Activated CD4-positive, alpha-beta T cell treated with anti-CD3 and anti-CD28 coated beads, Interleukin-2, amount 10 ng/mL, durations not matched to agents 7 days and 5 days (primary cell): ENCODE measurements at regions not wholly inside any gene's neighbourhood (a gene's known extent, or its start where the extent isn't known, plus 50 kb on each side); places are given as distances from the start of the nearest gene placed in this dataset.
A peak's percentile ranks its signal among the peaks of the same experiment; 100 is the strongest.
"Not testable (repeated sequence)": the region's sequence is repeated elsewhere in the genome, so short reads cannot be mapped to it uniquely, and the experiment has no call there.

Experiments used
- CTCF ChIA-PET: fragments of 350-600 bp; sonication (Branson Sonifier 250); formaldehyde crosslinking; loops from one replicate; lab custom pipeline; 2021; ENCODE audit warnings: antibody characterized with exemption; lab: Charles Lee
- POLR2A ChIA-PET: fragments of 350-600 bp; sonication (Branson Sonifier 250); formaldehyde crosslinking; loops from one replicate; lab custom pipeline; 2021; ENCODE audit warnings: antibody characterized with exemption; lab: Charles Lee
- DNase-seq: peaks from one replicate; pipeline ENCODE4 v3.0.0-alpha.2; 2020
- H3K27ac Mint-ChIP-seq: one replicate; pipeline ENCODE4 v1.8.0; 2021; ENCODE audit warnings: mild to moderate bottlenecking, moderate library complexity, mixed read lengths
- H3K27me3 Mint-ChIP-seq: one replicate; pipeline ENCODE4 v1.8.0; 2021; ENCODE audit warnings: mixed read lengths
- H3K36me3 Mint-ChIP-seq: one replicate; pipeline ENCODE4 v1.8.0; 2021; ENCODE audit warnings: low read depth, mixed read lengths
- H3K4me1 Mint-ChIP-seq: one replicate; pipeline ENCODE4 v1.8.0; 2021; ENCODE audit warnings: mixed read lengths
- H3K4me3 Mint-ChIP-seq: one replicate; pipeline ENCODE4 v1.8.0; 2021; ENCODE audit warnings: mild to moderate bottlenecking, moderate library complexity, mixed read lengths
- H3K9me3 Mint-ChIP-seq: one replicate; pipeline ENCODE4 v1.8.0; 2021; ENCODE audit warnings: mixed read lengths

DNA sequence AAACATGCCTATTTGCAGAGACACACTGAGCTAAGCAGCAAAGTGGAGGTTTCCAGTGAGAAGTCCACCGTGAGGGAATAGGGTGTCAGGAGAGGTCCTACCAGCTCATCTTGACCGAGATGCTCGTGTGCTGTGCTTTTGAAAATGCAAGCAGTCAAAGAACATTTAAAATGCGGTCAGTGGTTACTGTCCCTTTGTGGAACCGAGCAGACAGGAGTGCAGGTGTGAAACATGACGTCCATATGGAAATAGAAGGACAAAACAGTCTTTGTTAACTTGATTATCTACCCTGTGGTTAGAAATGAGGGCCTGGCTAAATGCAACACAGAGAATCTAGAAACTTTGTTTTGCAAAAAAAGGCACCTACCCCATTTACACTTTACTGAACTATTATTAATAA, 473.3 kb downstream of the SPATA31A6 start:
- H3K9me3 Mint-ChIP-seq, DNase-seq, H3K4me3 Mint-ChIP-seq, H3K27me3 Mint-ChIP-seq, H3K27ac Mint-ChIP-seq, POLR2A ChIA-PET, H3K4me1 Mint-ChIP-seq, CTCF ChIA-PET, H3K36me3 Mint-ChIP-seq: not testable (repeated sequence)

DNA sequence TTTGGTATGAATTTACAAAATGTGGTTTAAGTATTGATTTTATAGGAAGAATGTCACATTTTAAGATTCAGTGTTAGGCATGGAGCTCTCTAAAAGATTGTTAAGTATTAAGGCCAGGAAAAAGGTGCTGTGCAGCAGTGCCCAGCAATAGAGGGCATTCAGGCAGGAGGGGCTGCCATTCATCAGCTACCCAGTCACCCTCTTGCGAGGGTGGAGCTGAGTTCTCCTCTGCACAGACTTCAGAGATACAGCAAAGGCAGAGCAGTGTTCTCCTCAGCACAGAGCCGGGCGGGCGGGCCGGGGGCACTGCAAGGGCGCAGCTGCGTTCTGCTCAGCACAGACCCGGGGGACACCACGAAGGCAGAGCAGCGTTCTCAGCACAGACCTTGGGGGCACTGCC, 474.0 kb downstream of the SPATA31A6 start:
- H3K4me1 Mint-ChIP-seq, DNase-seq, H3K36me3 Mint-ChIP-seq, H3K9me3 Mint-ChIP-seq, H3K27ac Mint-ChIP-seq, H3K27me3 Mint-ChIP-seq, H3K4me3 Mint-ChIP-seq, POLR2A ChIA-PET, CTCF ChIA-PET: not testable (repeated sequence)

DNA sequence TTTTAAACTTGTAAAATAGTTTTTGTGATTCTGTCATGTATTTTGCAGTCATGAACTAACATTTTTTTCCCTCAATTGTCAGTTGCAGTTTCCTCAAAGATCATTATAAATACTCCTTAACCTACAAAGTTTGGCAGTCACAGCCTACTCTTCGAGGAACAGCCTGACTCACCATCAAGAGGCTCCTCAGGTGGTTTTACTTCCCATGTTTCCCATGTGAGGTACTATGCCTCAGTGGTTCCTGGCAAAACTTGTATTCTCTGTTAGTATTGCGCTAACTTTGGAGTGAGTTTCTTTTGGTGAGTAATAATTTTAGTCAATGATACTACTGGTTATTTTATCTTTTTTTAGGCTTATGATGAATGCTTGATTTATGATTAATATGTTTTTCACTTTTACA, 513.7 kb downstream of the SPATA31A6 start:
- H3K27me3 Mint-ChIP-seq, H3K4me1 Mint-ChIP-seq, DNase-seq, CTCF ChIA-PET, H3K9me3 Mint-ChIP-seq, H3K4me3 Mint-ChIP-seq, H3K27ac Mint-ChIP-seq, H3K36me3 Mint-ChIP-seq, POLR2A ChIA-PET: not testable (repeated sequence)

DNA sequence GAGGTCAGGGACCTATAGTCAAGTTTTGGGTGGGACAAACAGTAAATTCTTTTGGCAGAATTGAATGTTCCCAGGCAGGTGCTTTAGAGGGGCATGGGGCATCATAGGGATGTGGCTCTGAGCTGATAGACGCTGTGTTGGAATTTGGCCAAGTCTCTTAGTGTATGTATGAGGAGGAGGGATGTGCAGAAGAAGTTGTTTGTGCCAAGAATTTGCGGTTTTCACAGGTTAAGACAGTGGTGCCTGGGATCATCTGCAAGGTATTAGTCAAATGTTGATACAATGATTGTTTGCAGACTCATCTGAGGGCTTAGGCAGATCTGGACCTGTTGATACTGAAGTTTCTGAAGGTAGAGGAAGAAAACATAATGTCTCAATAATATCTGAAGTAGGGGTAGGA, 519.4 kb downstream of the SPATA31A6 start:
- H3K4me3 Mint-ChIP-seq, H3K36me3 Mint-ChIP-seq, POLR2A ChIA-PET, H3K4me1 Mint-ChIP-seq, H3K27ac Mint-ChIP-seq, H3K9me3 Mint-ChIP-seq, DNase-seq, H3K27me3 Mint-ChIP-seq, CTCF ChIA-PET: not testable (repeated sequence)

DNA sequence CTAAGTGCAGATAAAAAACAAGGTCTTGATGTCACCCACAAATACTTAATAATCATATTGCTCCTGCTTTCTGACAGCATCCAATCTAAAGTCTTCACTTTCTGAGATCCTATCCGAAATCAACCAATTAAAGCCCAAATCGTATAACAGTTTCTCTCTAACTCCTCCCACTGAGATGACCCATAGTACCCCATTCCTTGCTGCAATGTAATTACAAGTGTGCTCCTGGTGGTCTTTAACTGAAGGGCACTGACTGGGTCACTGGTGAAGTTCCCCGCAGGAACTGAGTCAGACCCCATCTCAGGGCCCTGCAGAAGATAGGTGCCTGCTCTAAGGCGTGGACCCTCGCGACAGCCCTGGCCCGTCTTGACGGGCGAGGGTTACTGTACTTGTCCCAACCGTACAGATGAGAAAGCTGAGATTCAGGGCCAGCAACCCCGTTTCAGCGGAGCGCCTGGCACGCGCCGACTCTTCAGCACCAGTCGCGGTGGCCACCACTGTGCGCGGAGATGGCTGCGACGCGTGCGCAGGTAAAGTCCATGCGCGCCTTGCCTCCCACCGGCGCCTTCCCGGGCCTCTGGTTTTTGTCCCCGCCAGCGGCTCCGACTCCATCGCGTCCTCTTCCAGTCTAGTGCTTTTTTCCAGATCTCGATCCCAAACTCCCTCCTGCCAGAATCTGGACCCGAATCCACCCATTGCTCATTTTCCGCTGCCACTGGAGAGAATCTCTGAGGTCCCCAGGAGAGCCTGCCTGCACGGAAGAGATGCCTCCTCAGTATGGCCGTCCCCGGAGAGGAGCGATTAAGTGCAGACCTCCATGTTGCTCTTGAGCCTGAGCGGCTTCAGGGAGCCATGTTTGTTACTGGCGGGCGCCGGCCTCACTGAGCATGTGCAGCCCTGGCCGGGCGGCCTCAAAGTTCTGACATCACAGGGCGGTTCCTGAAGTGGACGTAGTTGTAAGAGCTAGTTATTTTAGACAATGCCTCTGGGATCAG, 541.7 kb downstream of the SPATA31A6 start:
- CTCF ChIA-PET, H3K36me3 Mint-ChIP-seq, DNase-seq, H3K27me3 Mint-ChIP-seq, H3K4me1 Mint-ChIP-seq, H3K9me3 Mint-ChIP-seq, POLR2A ChIA-PET: not testable (repeated sequence)
- Mint-ChIP-seq H3K27ac (peak overlapping the region; percentile 25), H3K4me3 (peak overlapping the region; percentile 30)

DNA sequence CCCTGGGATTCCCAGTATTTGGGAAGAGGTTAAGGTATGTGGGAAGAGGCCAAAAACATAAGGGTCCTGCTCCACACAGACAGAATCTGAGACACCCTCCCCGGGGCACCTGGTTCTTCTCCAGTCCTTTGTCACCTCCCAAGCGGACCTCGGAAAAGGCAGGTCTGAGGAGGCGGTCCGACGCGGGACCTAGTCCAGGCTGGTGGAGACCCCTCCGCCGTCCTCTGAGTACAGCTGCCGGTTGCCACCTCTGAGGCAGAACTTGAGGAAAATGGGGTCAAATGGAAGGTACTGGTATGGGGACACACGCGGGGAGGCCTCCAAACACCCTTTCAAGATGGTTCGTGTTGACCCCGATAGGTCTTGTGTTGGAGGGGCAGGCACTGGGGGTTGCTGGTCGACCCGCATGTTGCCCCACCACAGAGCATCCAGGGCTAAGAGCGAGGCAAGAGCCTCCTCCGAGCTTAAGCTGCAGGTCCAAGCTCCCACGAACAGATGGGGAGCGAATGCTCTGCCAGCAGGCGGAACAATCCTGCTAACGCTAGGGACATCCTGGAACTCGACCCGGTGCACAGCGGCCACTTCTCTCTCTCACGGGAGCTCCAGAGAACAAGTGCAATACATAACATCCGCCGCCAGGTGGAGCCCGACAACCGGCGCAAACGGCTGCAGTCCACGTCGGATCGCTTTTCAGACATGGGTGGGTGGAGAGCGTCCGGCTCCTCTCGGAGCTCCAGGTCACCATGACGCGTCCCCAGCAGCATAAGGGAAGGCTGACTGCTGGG, 559.8 kb downstream of the SPATA31A6 start:
- peak; percentile 67 for DNase-seq
- CTCF ChIA-PET, H3K9me3 Mint-ChIP-seq, POLR2A ChIA-PET, H3K36me3 Mint-ChIP-seq, H3K4me3 Mint-ChIP-seq, H3K27me3 Mint-ChIP-seq, H3K27ac Mint-ChIP-seq, H3K4me1 Mint-ChIP-seq: not testable (repeated sequence)

GRCh38 chr9:42757251-42757650, 573.8 kb downstream of the SPATA31A6 start:
- H3K9me3 Mint-ChIP-seq, H3K4me3 Mint-ChIP-seq, H3K27ac Mint-ChIP-seq, H3K36me3 Mint-ChIP-seq, H3K27me3 Mint-ChIP-seq, DNase-seq, H3K4me1 Mint-ChIP-seq, CTCF ChIA-PET, POLR2A ChIA-PET: not testable (repeated sequence)

GRCh38 chr9:42759320-42759719, 575.9 kb downstream of the SPATA31A6 start:
- H3K27ac Mint-ChIP-seq, H3K4me3 Mint-ChIP-seq, CTCF ChIA-PET, DNase-seq, POLR2A ChIA-PET, H3K36me3 Mint-ChIP-seq, H3K9me3 Mint-ChIP-seq, H3K4me1 Mint-ChIP-seq, H3K27me3 Mint-ChIP-seq: not testable (repeated sequence)

DNA sequence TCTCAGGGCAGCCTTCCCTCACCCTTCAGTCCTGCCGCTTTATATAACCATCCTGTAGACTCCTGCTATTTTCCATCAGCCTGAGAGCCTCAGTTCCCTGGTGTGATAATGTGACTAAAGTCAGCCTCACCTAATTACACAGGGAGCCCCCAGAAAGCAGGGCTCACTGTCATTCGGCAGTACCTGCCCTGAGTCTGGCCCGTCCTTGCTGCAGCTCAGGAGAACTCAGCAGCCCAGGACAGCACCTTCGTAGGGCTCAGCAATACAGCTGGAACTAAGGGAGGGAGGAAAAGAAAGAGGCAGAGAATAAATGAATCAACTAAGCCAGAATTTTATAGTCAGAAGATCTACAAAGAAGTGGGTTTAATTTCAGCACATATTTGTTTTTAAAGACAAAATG, 598.7 kb downstream of the SPATA31A6 start:
- CTCF ChIA-PET, H3K4me1 Mint-ChIP-seq, H3K27me3 Mint-ChIP-seq, H3K36me3 Mint-ChIP-seq, H3K9me3 Mint-ChIP-seq, POLR2A ChIA-PET, DNase-seq, H3K27ac Mint-ChIP-seq, H3K4me3 Mint-ChIP-seq: not testable (repeated sequence)

DNA sequence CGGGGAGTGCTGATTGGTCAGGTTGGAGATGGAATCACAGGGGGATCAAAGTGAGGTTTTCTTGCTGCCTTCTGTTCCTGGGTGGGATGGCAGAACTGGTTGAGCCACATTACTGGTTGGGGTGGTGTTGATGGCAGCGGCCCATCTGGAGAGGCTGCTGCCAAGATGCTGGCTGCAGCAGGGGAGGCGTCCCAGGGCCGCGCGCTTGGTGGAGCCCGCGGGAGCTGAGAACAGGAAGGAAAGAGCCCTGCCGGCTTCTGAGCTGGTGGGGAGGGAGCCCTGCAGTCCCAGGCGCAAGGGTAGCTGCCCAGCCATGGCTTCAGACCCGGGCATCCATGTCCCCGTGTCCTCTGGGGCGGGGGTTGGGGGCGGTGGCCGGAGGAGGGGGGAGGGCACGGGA, 609.3 kb downstream of the SPATA31A6 start:
- H3K27me3 Mint-ChIP-seq, H3K9me3 Mint-ChIP-seq, POLR2A ChIA-PET, DNase-seq, H3K4me1 Mint-ChIP-seq, H3K36me3 Mint-ChIP-seq, CTCF ChIA-PET, H3K27ac Mint-ChIP-seq, H3K4me3 Mint-ChIP-seq: not testable (repeated sequence)

- H3K27me3 Mint-ChIP-seq, POLR2A ChIA-PET, H3K9me3 Mint-ChIP-seq, CTCF ChIA-PET, H3K36me3 Mint-ChIP-seq, H3K27ac Mint-ChIP-seq, H3K4me3 Mint-ChIP-seq, DNase-seq, H3K4me1 Mint-ChIP-seq: not testable (repeated sequence)
These were observed 615.1 kb downstream of the SPATA31A6 start for GRCh38 chr9:42798571-42798970.

DNA sequence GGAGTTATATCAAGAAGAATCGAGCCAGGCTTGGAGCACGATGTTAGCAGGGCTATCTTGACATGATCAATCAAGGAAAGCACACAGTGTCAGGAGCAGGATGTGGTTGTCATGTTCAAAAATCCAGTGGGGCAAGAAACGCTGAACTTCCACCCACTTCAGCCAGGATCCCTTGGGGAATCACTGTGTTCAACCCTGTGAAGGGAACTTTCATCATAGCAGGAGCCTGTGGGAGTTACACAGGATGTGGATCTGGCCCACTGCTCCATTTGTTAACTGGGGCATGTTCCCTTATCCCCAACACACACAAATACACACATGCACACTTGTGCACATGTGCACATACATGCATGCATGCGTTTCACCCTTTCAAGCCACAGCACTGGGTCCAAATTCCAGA, 619.3 kb downstream of the SPATA31A6 start:
- H3K9me3 Mint-ChIP-seq, H3K27ac Mint-ChIP-seq, CTCF ChIA-PET, POLR2A ChIA-PET, DNase-seq, H3K27me3 Mint-ChIP-seq, H3K4me1 Mint-ChIP-seq, H3K36me3 Mint-ChIP-seq, H3K4me3 Mint-ChIP-seq: not testable (repeated sequence)

- H3K9me3 Mint-ChIP-seq, H3K27me3 Mint-ChIP-seq, CTCF ChIA-PET, POLR2A ChIA-PET, DNase-seq, H3K4me1 Mint-ChIP-seq, H3K36me3 Mint-ChIP-seq, H3K27ac Mint-ChIP-seq, H3K4me3 Mint-ChIP-seq: not testable (repeated sequence)
These were observed 623.2 kb downstream of the SPATA31A6 start for GRCh38 chr9:42806674-42807073.
